Adrenal gland (tissue), 9 donors: ENCODE measurements at regions not wholly inside any gene's neighbourhood (a gene's known extent, or its start where the extent isn't known, plus 50 kb on each side); places are given as distances from the start of the nearest gene placed in this dataset.
"Not testable (repeated sequence)": the region's sequence is repeated elsewhere in the genome, so short reads cannot be mapped to it uniquely, and the experiment has no call there.

Source experiments
- DNase-seq, 7 donors: peaks; one replicate each; pipeline ENCODE4 v3.0.0-alpha.2; 2019 to 2020
- H3K27ac ChIP-seq, 5 donors: fragments of 200-600 bp; sonication (generic) in 4 of 5; 1 replicate in 3 of 5; 2 replicates in 2 of 5; pipeline versions ENCODE4 v1.5.1 to v1.8.0; 2016 to 2020; ENCODE audit warnings: mild to moderate bottlenecking in 1 of 5
- H3K27me3 ChIP-seq: fragments of 200-600 bp; 2 replicates; pipeline ENCODE4 v1.8.0; 2021
- H3K36me3 ChIP-seq, 2 donors: fragments of 200-600 bp; replicated peaks in 1 of 2; 1 replicate in 1 of 2; 2 replicates in 1 of 2; pipeline versions ENCODE4 v1.5.1 to v1.8.0; 2018 to 2022
- H3K4me1 ChIP-seq, 2 donors: fragments of 200-600 bp; replicated peaks in 1 of 2; 1 replicate in 1 of 2; 2 replicates in 1 of 2; pipeline versions ENCODE4 v1.5.1 to v1.8.0; 2018 to 2021
- H3K4me3 ChIP-seq, 4 donors: fragments of 200-600 bp; sonication (generic) in 3 of 4; one replicate each; pipeline ENCODE4 v1.5.1; 2016 to 2018
- H3K9me3 ChIP-seq, 3 donors: fragments of 200-600 bp; sonication (generic) in 1 of 3; replicated peaks in 1 of 3; 1 replicate in 2 of 3; 2 replicates in 1 of 3; pipeline versions ENCODE4 v1.5.1 to v1.8.0; 2016 to 2021
- CTCF ChIP-seq, 6 experiments: fragments of 450-650 bp in 4 of 6; fragments of 200-600 bp in 2 of 6; sonication (generic) in 1 of 6; IDR thresholded peaks; 1 replicate in 5 of 6; 2 replicates in 1 of 6; pipeline versions ENCODE4 v1.5.1 to v1.8.0; 2016 to 2021; ENCODE audit warnings: antibody characterized with exemption in 6 of 6, mild to moderate bottlenecking in 2 of 6, moderate library complexity in 1 of 6
- POLR2A ChIP-seq, 2 donors: fragments of 450-650 bp; IDR thresholded peaks; one replicate each; pipeline ENCODE4 v1.6.1; 2017; ENCODE audit warnings: antibody characterized with exemption in 2 of 2, mild to moderate bottlenecking in 2 of 2, moderate library complexity in 1 of 2
- WGBS, 4 donors: extraction: QIAGEN DNeasy Blood & Tissue Kit in 2 of 4; methylation state at CpG; one replicate each; pipeline versions ENCODE4 v1.1.5 to v1.1.7; 2013 to 2017; 5-methylcytosine and 5-hydroxymethylcytosine counted together
- intact Hi-C, 2 donors: fragments of 100-400 bp; cut with DNase I; formaldehyde crosslinking; loops; one replicate each; pipeline versions ENCODE4 v1.14.1 to v1.15.0; 2022 to 2023
- donor health status: healthy with polysubstance abuse.
- donor health status: Bipolar disorder and iron deficiency.
- donor health status: DM: yes; HTN: yes; CAD: no.
- donor health status: DM: no; HTN: no; CAD: no.
- donor health status: DM: no; HTN: no; CAD: no.

DNA sequence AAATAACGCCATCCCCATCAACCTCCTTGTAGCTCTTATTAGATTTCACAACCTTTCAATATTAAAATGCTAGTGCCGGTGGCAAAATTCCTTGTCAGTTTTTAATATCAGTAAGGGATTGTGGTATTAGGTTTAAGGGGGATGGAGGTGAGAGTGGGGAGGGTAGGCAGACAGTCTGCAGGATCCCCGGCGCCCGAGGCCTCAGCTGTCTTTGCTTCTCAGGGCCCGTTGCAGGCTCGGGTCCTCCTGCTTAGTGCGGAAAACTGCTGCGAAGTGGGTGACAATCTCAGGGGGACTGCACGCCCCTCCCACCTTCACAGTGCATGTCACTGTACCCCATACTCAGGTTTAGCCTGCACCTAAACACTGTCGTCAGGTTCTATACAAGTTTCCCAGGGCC lies 274.3 kb upstream of the PODXL start:
- H3K4me1 ChIP-seq: no peaks in the 10 kb centered on the region
- intact Hi-C loops: no loop called here
- H3K4me3 ChIP-seq: no peak overlapping the region
- H3K36me3 ChIP-seq: no peaks in the 10 kb centered on the region
- DNase-seq: no peak
- H3K9me3 ChIP-seq: no peaks in the 10 kb centered on the region
- H3K27me3 ChIP-seq: peaks cover 11% of the 10 kb centered on the region
- TF ChIP-seq CTCF (IDR thresholded peaks at IDR 0.05) (no peak), POLR2A (IDR thresholded peaks at IDR 0.05) (no peak)
- no peak overlapping the region for H3K27ac ChIP-seq
- WGBS, 4 donors: 75 to 83% (median 79%) methylated on average over 11 of the region's 11 CpGs

GRCh38 chr7:131829947-131830558 lies 273.6 kb upstream of the PODXL start:
- Histone ChIP-seq H3K4me1 (no peaks in the 10 kb centered on the region), H3K27me3 (peaks cover 11% of the 10 kb centered on the region), H3K27ac (no peak overlapping the region), H3K36me3 (no peaks in the 10 kb centered on the region), H3K9me3 (no peaks in the 10 kb centered on the region), H3K4me3 (no peak overlapping the region)
- peak in 1 of 7 donors; percentile 56 for DNase-seq
- 20 to 27% (median 22%) methylated on average over 9 to 18 of the region's 18 CpGs for WGBS, 4 donors
- intact Hi-C loops: no loop called here
- TF ChIP-seq POLR2A (IDR thresholded peaks at IDR 0.05) (no peak), CTCF (IDR thresholded peaks at IDR 0.05) (no peak)

DNA sequence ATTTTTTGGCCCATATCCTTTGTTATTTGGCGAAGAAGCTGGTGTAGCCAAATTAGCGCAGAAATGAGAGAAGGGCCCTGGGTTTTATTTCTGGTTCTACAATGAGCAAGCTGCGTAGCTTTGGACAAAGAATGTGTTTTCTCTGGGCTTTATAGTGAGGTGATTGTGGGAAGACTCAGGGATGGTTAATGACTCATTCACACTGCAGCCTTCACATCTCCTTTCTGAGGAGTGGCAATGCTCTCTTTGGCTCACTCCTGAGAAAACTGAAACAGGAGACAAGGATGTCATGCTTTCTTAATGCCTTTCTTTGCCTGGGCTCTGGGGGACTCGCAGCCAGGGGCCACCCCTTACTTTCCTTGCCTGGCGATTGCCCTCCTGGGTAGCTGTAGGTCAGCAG lies 271.0 kb upstream of the PODXL start:
- intact Hi-C loops: no loop called here
- Histone ChIP-seq H3K9me3 (no peaks in the 10 kb centered on the region), H3K4me1 (no peaks in the 10 kb centered on the region), H3K27ac (no peak overlapping the region), H3K27me3 (peaks cover 11% of the 10 kb centered on the region), H3K4me3 (no peak overlapping the region), H3K36me3 (no peaks in the 10 kb centered on the region)
- TF ChIP-seq POLR2A (IDR thresholded peaks at IDR 0.05) (no peak), CTCF (IDR thresholded peaks at IDR 0.05) (no peak)
- WGBS, 4 donors: 75 to 91% (median 79%) methylated on average over 5 of the region's 5 CpGs
- DNase-seq: no peak

DNA sequence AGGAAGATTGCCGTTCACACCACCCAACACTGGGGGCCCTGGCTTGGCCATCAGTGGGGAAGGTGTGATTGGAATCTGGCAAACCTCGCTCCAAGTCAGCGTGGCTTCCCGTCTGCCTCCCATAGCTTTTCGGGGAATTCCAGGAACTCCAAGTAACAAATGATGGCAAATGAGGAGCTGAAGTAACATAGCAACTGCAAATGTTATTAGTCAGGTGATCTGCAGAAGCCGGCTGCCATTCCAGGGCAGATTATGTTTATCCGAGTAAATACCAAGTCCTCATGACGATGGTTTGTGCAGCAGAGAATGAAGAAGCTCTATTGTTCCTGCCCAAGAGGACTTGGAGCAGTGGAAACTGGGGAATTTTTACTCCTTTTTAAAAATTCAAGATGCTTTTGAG lies 270.5 kb upstream of the PODXL start:
- Histone ChIP-seq H3K9me3 (no peaks in the 10 kb centered on the region), H3K4me3 (no peak overlapping the region), H3K36me3 (no peaks in the 10 kb centered on the region), H3K27ac (no peak overlapping the region), H3K4me1 (no peaks in the 10 kb centered on the region), H3K27me3 (peaks cover 11% of the 10 kb centered on the region)
- intact Hi-C loops: no loop called here
- 71 to 73% (median 72%) methylated on average over 8 of the region's 8 CpGs for WGBS, 4 donors
- DNase-seq: no peak
- TF ChIP-seq POLR2A (IDR thresholded peaks at IDR 0.05): no peak
- TF ChIP-seq CTCF (IDR thresholded peaks at IDR 0.05): no peak

DNA sequence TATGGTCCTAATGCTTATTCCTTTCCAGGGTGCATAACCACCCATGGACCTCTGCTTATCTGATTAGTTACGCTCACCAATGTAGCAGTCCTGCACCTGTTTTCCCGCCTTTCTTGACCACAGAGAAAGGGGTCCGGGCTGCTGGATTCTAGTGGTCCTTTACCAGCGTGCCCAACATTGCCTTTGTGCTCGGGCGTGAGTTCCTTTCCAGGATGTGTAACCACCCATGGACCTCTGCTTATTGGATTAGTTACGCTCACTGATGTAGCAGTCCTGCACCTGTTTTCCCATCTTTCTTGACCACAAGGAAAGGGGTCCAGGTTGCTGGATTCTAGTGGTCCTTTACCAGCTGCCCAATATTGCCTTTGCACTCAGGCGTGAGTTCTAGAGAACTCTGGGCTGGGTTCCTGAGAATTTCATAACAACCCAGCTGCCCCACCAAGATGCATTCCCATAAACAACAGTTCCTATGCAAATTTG lies 267.6 kb upstream of the PODXL start:
- H3K9me3 ChIP-seq, H3K4me1 ChIP-seq, H3K27ac ChIP-seq, H3K27me3 ChIP-seq, intact Hi-C loops, DNase-seq, H3K4me3 ChIP-seq, H3K36me3 ChIP-seq: not testable (repeated sequence)
- WGBS, 4 donors: 89 to 94% (median 91%) methylated on average over 8 of the region's 8 CpGs
